HEK293 (cell line): ENCODE measurements at regions not wholly inside any gene's neighbourhood (a gene's known extent, or its start where the extent isn't known, plus 50 kb on each side); places are given as distances from the start of the nearest gene placed in this dataset.

ENCODE experiments used
- CTCF ChIP-seq: fragments of 450-650 bp; formaldehyde crosslinking; IDR thresholded peaks from 2 replicates; pipeline ENCODE4 v1.5.1; 2016; ENCODE audit warnings: missing biosample characterization, missing genetic modification characterization
- PRDM10 ChIP-seq: fragments of 450-650 bp; formaldehyde crosslinking; IDR thresholded peaks from 2 replicates; pipeline ENCODE4 v1.5.1; 2016; ENCODE audit warnings: missing biosample characterization, missing genetic modification characterization
- YY1 ChIP-seq: fragments of 450-650 bp; formaldehyde crosslinking; IDR thresholded peaks from 2 replicates; pipeline ENCODE4 v1.5.1; 2018; ENCODE audit warnings: missing biosample characterization, missing genetic modification characterization
- ZBTB10 ChIP-seq: fragments of 450-650 bp; formaldehyde crosslinking; IDR thresholded peaks from 2 replicates; pipeline ENCODE4 v1.5.1; 2016; ENCODE audit warnings: missing biosample characterization, missing genetic modification characterization
- ZNF155 ChIP-seq: fragments of 450-650 bp; formaldehyde crosslinking; IDR thresholded peaks from 2 replicates; pipeline ENCODE4 v1.5.1; 2016; ENCODE audit warnings: missing biosample characterization, missing genetic modification characterization
- ZNF175 ChIP-seq: fragments of 450-650 bp; formaldehyde crosslinking; IDR thresholded peaks from 2 replicates; pipeline ENCODE4 v1.5.1; 2016; ENCODE audit warnings: missing biosample characterization, missing genetic modification characterization
- ZNF211 ChIP-seq: fragments of 450-650 bp; formaldehyde crosslinking; IDR thresholded peaks from 2 replicates; pipeline ENCODE4 v1.5.1; 2016; ENCODE audit warnings: low read depth, missing biosample characterization, missing genetic modification characterization
- ZNF24 ChIP-seq: fragments of 450-650 bp; formaldehyde crosslinking; IDR thresholded peaks from 2 replicates; pipeline ENCODE4 v1.5.1; 2016; ENCODE audit warnings: missing biosample characterization, missing genetic modification characterization
- ZNF266 ChIP-seq: fragments of 450-650 bp; formaldehyde crosslinking; IDR thresholded peaks from 2 replicates; pipeline ENCODE4 v1.5.1; 2016; ENCODE audit warnings: missing biosample characterization, missing genetic modification characterization, low read depth
- ZNF362 ChIP-seq: fragments of 450-650 bp; formaldehyde crosslinking; IDR thresholded peaks from 2 replicates; pipeline ENCODE4 v1.5.1; 2016; ENCODE audit warnings: missing biosample characterization, missing genetic modification characterization
- ZNF48 ChIP-seq: fragments of 450-650 bp; formaldehyde crosslinking; IDR thresholded peaks from 2 replicates; pipeline ENCODE4 v1.5.1; 2016; ENCODE audit warnings: missing biosample characterization, missing genetic modification characterization
- ZNF560 ChIP-seq: fragments of 450-650 bp; formaldehyde crosslinking; IDR thresholded peaks from 2 replicates; pipeline ENCODE4 v1.5.1; 2017; ENCODE audit warnings: missing biosample characterization, missing genetic modification characterization, borderline replicate concordance
- ZNF585B ChIP-seq: fragments of 450-650 bp; formaldehyde crosslinking; IDR thresholded peaks from 2 replicates; pipeline ENCODE4 v1.5.1; 2016; ENCODE audit warnings: missing biosample characterization, missing genetic modification characterization
- ZSCAN30 ChIP-seq: fragments of 450-650 bp; IDR thresholded peaks from 2 replicates; pipeline ENCODE4 v1.5.1; 2018; ENCODE audit warnings: missing biosample characterization, mild to moderate bottlenecking, missing genetic modification characterization, moderate library complexity

- TF ChIP-seq ZNF175 (tag by site-specific recombination) (no peak), ZSCAN30 (no peak), ZNF24 (tag by site-specific recombination) (no peak), ZNF585B (tag by site-specific recombination) (no peak), ZNF48 (tag by site-specific recombination) (no peak), ZNF266 (tag by site-specific recombination) (no peak), ZNF155 (tag by site-specific recombination) (no peak), PRDM10 (tag by site-specific recombination) (no peak), ZBTB10 (tag by site-specific recombination) (no peak), ZNF362 (tag by site-specific recombination) (no peak), YY1 (tag by site-specific recombination) (no peak), ZNF560 (no peak), CTCF (no peak), ZNF211 (no peak)
These were observed 579.0 kb downstream of the RIT2 start for GRCh38 chr18:42536442-42536841.
